ENCODE measurements at regions not wholly inside any gene's neighbourhood (a gene's known extent, or its start where the extent isn't known, plus 50 kb on each side); places are given as distances from the start of the nearest gene placed in this dataset.

- DNase-seq: no peak
Measured at GRCh38 chr1:221109930-221110329, 230.7 kb downstream of the HLX start.

GRCh38 chr1:221117133-221117532 is 237.9 kb downstream of the HLX start:
- no peak for DNase-seq

- no peak for DNase-seq
Measured at GRCh38 chr1:221117548-221117951, 238.3 kb downstream of the HLX start.

GRCh38 chr1:221118176-221118937 is 239.1 kb downstream of the HLX start:
- no peak for DNase-seq

GRCh38 chr1:221118938-221119320 is 239.7 kb downstream of the HLX start:
- no peak for DNase-seq

GRCh38 chr1:221122501-221122900 is 243.3 kb downstream of the HLX start:
- DNase-seq: no peak

- no peak for DNase-seq
Measured at GRCh38 chr1:221125976-221126375, 246.7 kb downstream of the HLX start.

- DNase-seq: no peak
Measured at GRCh38 chr1:221137666-221138065, 258.4 kb downstream of the HLX start.

- no peak for DNase-seq
Measured at GRCh38 chr1:221138516-221138915, 259.3 kb downstream of the HLX start.

GRCh38 chr1:221139991-221140390 is 260.7 kb downstream of the HLX start:
- DNase-seq: no peak

- DNase-seq: no peak
Measured at GRCh38 chr1:221141096-221141495, 261.9 kb downstream of the HLX start.

- no peak for DNase-seq
Measured at GRCh38 chr1:221141606-221142285, 262.5 kb downstream of the HLX start.

GRCh38 chr1:221148660-221149059 is 269.4 kb downstream of the HLX start:
- no peak for DNase-seq

- no peak for DNase-seq
Measured at GRCh38 chr1:221149111-221149510, 269.9 kb downstream of the HLX start.

GRCh38 chr1:221149555-221150075 is 270.4 kb downstream of the HLX start:
- no peak for DNase-seq

GRCh38 chr1:221150996-221151395 is 271.8 kb downstream of the HLX start:
- DNase-seq: no peak

- no peak for DNase-seq
Measured at GRCh38 chr1:221154932-221155331, 275.7 kb downstream of the HLX start.

GRCh38 chr1:221157026-221157761 is 278.0 kb downstream of the HLX start:
- DNase-seq: no peak

- DNase-seq: no peak
Measured at GRCh38 chr1:221159608-221160007, 280.4 kb downstream of the HLX start.

GRCh38 chr1:221161571-221162041 is 282.4 kb downstream of the HLX start:
- DNase-seq: no peak

- DNase-seq: no peak
Measured at GRCh38 chr1:221162352-221162751, 283.1 kb downstream of the HLX start.

GRCh38 chr1:221162939-221163338 is 283.7 kb downstream of the HLX start:
- no peak for DNase-seq

GRCh38 chr1:221164029-221164428 is 284.8 kb downstream of the HLX start:
- no peak for DNase-seq

Data from effector CD4-positive, alpha-beta T cell (primary cell).